DND-41 (cell line): ENCODE measurements at regions not wholly inside any gene's neighbourhood (a gene's known extent, or its start where the extent isn't known, plus 50 kb on each side); places are given as distances from the start of the nearest gene placed in this dataset.

Experiments
- ATAC-seq: fragments of 200-7000 bp; cut with Tn5 transposase; 3 replicates; pipeline ENCODE4 v1.9.1; 2021; ENCODE audit warnings: low read depth; ENCODE audit not compliant: insufficient read depth
- DNase-seq: peaks from one replicate; pipeline ENCODE4 v3.0.0-alpha.2; 2020
- H2AFZ ChIP-seq: 2 replicates; pipeline ENCODE4 v1.6.0; 2012; ENCODE audit warnings: low read depth, low read length
- H3K27ac ChIP-seq: 2 replicates; pipeline ENCODE4 v1.5.1; 2012; ENCODE audit warnings: low read length, inconsistent platforms
- H3K27me3 ChIP-seq: fragments of 200-600 bp; sonication (generic); 2 replicates; pipeline ENCODE4 v1.6.0; 2012; ENCODE audit warnings: low read length, mild to moderate bottlenecking, inconsistent platforms; ENCODE audit not compliant: insufficient read depth, poor library complexity
- H3K36me3 ChIP-seq: 2 replicates; pipeline ENCODE4 v1.5.1; 2012; ENCODE audit warnings: low read length, inconsistent platforms; ENCODE audit not compliant: insufficient read depth
- H3K4me1 ChIP-seq: 2 replicates; pipeline ENCODE4 v1.5.1; 2012; ENCODE audit warnings: mild to moderate bottlenecking, low read length; ENCODE audit not compliant: insufficient read depth
- H3K4me2 ChIP-seq: 2 replicates; pipeline ENCODE4 v1.6.0; 2012; ENCODE audit warnings: mild to moderate bottlenecking, moderate library complexity, low read length, inconsistent platforms; ENCODE audit not compliant: insufficient read depth
- H3K4me3 ChIP-seq, 2 experiments: fragments of 200-600 bp in 1 of 2; shearing (Covaris generic) in 1 of 2; 2 replicates each; pipeline ENCODE4 v1.5.1; 2012 to 2016; ENCODE audit warnings: inconsistent platforms in 2 of 2, low read length in 2 of 2, mild to moderate bottlenecking in 2 of 2, low read depth in 1 of 2, moderate library complexity in 1 of 2
- H3K79me2 ChIP-seq: 2 replicates; pipeline ENCODE4 v1.6.0; 2012; ENCODE audit warnings: low read length, inconsistent platforms; ENCODE audit not compliant: insufficient read depth
- H3K9ac ChIP-seq: 2 replicates; pipeline ENCODE4 v1.6.0; 2012; ENCODE audit warnings: low read depth, mild to moderate bottlenecking, inconsistent platforms, low read length, moderate library complexity
- H3K9me3 ChIP-seq: 2 replicates; pipeline ENCODE4 v1.5.1; 2012; ENCODE audit warnings: low read length, moderate library complexity, mild to moderate bottlenecking, inconsistent platforms; ENCODE audit not compliant: insufficient read depth, severe bottlenecking
- H4K20me1 ChIP-seq: 2 replicates; pipeline ENCODE4 v1.6.0; 2012; ENCODE audit warnings: low read length; ENCODE audit not compliant: insufficient read depth
- EZH2 ChIP-seq: IDR thresholded peaks from 3 replicates; pipeline ENCODE4 v1.6.1; 2012; ENCODE audit warnings: borderline replicate concordance, low read depth, mild to moderate bottlenecking, moderate library complexity, low read length, inconsistent platforms; ENCODE audit not compliant: severe bottlenecking
- TF ChIP-seq, protein P1 (sequence below): IDR thresholded peaks from 2 replicates; pipeline ENCODE4 v1.5.1; 2012; ENCODE audit warnings: borderline replicate concordance, low read length, moderate library complexity, mild to moderate bottlenecking; ENCODE audit not compliant: poor library complexity, severe bottlenecking; ENCODE audit errors: extremely low read depth

DNA sequence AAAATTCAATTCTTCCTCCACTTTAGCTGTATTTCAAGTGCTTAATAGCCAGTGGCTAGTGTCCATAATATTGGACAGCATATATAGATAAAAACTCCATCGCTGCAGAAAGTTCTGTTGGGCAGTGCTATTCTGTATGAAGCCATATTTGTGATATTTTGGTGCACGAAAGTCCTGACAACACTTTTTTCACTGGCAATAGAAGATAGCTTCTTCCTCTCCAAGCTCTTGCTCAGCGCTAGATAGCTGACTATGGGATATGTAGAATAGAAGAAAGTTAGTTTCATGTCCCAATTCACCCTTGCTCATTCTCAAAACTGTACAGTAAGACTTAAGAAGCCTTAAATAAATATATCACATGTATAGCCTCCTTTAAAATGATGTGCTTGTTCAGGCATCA, 269.9 kb downstream of the TLR4 start:
- H3K79me2 ChIP-seq, result no peaks in the 10 kb centered on the region
- no peak overlapping the region for H2AFZ ChIP-seq
- TF ChIP-seq, protein P1, sequence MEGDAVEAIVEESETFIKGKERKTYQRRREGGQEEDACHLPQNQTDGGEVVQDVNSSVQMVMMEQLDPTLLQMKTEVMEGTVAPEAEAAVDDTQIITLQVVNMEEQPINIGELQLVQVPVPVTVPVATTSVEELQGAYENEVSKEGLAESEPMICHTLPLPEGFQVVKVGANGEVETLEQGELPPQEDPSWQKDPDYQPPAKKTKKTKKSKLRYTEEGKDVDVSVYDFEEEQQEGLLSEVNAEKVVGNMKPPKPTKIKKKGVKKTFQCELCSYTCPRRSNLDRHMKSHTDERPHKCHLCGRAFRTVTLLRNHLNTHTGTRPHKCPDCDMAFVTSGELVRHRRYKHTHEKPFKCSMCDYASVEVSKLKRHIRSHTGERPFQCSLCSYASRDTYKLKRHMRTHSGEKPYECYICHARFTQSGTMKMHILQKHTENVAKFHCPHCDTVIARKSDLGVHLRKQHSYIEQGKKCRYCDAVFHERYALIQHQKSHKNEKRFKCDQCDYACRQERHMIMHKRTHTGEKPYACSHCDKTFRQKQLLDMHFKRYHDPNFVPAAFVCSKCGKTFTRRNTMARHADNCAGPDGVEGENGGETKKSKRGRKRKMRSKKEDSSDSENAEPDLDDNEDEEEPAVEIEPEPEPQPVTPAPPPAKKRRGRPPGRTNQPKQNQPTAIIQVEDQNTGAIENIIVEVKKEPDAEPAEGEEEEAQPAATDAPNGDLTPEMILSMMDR, result no peak
- TF ChIP-seq EZH2, result no peak
- no peaks in the 10 kb centered on the region for H4K20me1 ChIP-seq
- no peak overlapping the region for H3K9ac ChIP-seq
- no peaks in the 10 kb centered on the region for H3K9me3 ChIP-seq
- no peak overlapping the region for H3K27ac ChIP-seq
- H3K27me3 ChIP-seq, result no peaks in the 10 kb centered on the region
- no peak overlapping the region for H3K4me3 ChIP-seq
- DNase-seq (no peak), ATAC-seq (no peak)
- no peak overlapping the region for H3K4me2 ChIP-seq
- no peaks in the 10 kb centered on the region for H3K36me3 ChIP-seq
- no peaks in the 10 kb centered on the region for H3K4me1 ChIP-seq

DNA sequence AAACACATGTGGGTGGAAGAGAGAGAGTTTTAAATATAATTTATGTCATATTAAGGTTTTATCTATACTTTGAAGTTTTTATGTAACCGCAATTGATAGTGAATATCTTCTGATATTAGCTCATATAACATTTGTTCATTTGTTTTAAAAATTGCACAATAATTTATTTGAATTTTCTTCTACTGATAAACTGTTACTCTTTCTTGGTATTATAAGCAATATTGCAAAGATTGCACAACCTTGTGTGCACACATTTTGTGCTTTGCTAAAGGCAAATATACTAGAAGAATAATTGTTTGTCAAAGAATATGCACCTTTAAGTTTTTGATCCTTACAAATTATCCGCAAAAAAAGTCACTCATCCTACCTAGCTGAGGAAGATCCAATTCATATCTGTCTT, 275.7 kb downstream of the TLR4 start:
- Histone ChIP-seq H2AFZ (no peak overlapping the region), H3K79me2 (no peaks in the 10 kb centered on the region), H3K4me3 (no peak overlapping the region), H3K27me3 (no peaks in the 10 kb centered on the region), H4K20me1 (no peaks in the 10 kb centered on the region), H3K4me2 (no peak overlapping the region), H3K4me1 (no peaks in the 10 kb centered on the region), H3K9me3 (no peaks in the 10 kb centered on the region), H3K36me3 (no peaks in the 10 kb centered on the region), H3K27ac (no peak overlapping the region), H3K9ac (no peak overlapping the region)
- TF ChIP-seq, protein P1, result no peak
- TF ChIP-seq EZH2, result no peak
- no peak for ATAC-seq
- DNase-seq, result no peak

DNA sequence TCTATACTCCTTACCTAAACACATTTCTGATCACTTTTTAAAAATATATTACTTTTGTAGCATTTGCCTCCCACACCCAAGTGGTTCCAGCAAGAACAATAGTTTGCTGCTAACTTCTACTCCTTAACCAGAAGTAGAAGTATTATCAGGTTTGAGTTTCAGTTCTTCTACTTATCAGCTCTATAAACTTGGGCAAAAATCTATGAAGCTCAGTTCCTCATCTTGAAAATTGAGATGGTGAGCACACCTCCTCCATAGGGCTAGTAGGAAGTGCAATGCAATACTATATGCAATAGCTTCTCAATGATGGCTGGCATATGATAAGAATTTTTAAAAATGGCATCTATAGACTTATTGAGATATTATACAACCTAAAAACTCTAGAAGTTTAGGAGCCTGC, 283.7 kb downstream of the TLR4 start:
- Histone ChIP-seq H3K27me3 (no peaks in the 10 kb centered on the region), H3K4me3 (no peak overlapping the region), H4K20me1 (no peaks in the 10 kb centered on the region), H3K4me2 (no peak overlapping the region), H3K27ac (no peak overlapping the region), H3K9ac (no peak overlapping the region), H3K79me2 (no peaks in the 10 kb centered on the region), H3K4me1 (no peaks in the 10 kb centered on the region), H2AFZ (no peak overlapping the region), H3K9me3 (no peaks in the 10 kb centered on the region), H3K36me3 (no peaks in the 10 kb centered on the region)
- ATAC-seq (no peak), DNase-seq (no peak)
- TF ChIP-seq, protein P1, result no peak
- TF ChIP-seq EZH2, result no peak

DNA sequence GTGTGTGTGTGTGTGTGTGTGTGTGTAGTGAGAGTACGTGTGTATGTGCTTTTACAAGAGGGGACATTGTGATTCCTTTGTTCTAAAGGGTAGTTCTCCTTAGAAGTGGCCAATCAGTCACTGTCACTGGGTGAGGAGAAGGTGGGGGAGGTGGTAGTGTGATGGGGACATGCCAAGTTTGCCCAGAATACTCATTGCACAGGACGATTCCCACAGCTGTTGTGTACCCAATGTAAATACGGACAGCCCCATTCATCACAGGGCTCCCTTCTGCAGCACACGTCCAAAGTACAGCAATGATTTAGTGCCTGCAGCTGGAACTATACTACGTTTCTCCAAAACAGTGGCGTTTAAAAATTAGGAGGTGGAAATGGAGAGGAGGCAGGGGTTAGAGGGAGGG, 287.8 kb downstream of the TLR4 start:
- Histone ChIP-seq H3K79me2 (no peaks in the 10 kb centered on the region), H3K27me3 (no peaks in the 10 kb centered on the region), H3K4me1 (no peaks in the 10 kb centered on the region), H3K27ac (no peak overlapping the region), H2AFZ (no peak overlapping the region), H3K4me2 (no peak overlapping the region), H3K9me3 (no peaks in the 10 kb centered on the region), H3K36me3 (no peaks in the 10 kb centered on the region), H3K9ac (no peak overlapping the region), H4K20me1 (no peaks in the 10 kb centered on the region), H3K4me3 (no peak overlapping the region)
- ATAC-seq (no peak), DNase-seq (no peak)
- TF ChIP-seq, protein P1, result no peak
